CD1c-positive myeloid dendritic cell (primary cell): ENCODE measurements at regions not wholly inside any gene's neighbourhood (a gene's known extent, or its start where the extent isn't known, plus 50 kb on each side); places are given as distances from the start of the nearest gene placed in this dataset.

Experiments used
- DNase-seq: peaks from one replicate; pipeline ENCODE4 v3.0.0-alpha.2; 2016; ENCODE audit errors: extremely low spot score

GRCh38 chr13:26967119-26968038 is 204.2 kb downstream of the USP12 start:
- DNase-seq: no peak

- no peak for DNase-seq
Observed at GRCh38 chr13:26966701-26967080, 204.9 kb downstream of the USP12 start.

DNA sequence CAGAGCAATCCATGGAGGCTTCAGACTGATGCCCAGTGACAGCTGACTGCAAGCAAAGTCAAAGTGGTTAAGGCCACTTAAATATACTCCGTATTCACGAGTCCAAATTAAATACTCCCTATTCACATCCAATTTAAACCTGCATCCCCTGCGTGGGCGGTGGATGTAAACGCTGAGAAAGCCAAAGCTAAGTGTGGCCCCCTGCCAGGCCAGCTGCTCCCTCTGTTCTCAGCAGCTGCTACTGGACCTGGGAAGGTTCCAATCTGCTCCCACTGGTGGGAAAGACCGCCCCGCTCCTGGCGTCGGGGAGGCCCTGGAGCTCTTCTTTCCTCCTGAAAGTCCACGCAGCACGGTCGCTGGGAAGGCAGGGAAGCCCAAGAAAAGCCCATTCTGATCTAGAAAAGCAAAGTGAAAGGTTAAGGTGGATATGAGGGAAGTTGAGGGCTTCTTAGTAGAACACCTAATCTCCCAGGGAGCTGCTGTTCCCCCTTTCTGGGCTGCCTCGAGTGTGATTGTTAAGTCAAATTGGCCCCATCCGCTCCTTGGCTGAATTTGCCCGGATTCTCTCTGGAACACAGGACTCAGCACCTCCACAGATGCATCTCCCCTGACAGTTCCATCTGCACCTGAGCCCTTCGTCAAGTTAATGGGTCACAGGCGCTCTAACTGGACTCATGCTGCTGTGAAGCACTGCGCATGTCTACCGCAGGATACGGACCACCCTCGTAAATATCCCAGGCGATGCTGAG is 205.5 kb downstream of the USP12 start:
- DNase-seq: no peak

DNA sequence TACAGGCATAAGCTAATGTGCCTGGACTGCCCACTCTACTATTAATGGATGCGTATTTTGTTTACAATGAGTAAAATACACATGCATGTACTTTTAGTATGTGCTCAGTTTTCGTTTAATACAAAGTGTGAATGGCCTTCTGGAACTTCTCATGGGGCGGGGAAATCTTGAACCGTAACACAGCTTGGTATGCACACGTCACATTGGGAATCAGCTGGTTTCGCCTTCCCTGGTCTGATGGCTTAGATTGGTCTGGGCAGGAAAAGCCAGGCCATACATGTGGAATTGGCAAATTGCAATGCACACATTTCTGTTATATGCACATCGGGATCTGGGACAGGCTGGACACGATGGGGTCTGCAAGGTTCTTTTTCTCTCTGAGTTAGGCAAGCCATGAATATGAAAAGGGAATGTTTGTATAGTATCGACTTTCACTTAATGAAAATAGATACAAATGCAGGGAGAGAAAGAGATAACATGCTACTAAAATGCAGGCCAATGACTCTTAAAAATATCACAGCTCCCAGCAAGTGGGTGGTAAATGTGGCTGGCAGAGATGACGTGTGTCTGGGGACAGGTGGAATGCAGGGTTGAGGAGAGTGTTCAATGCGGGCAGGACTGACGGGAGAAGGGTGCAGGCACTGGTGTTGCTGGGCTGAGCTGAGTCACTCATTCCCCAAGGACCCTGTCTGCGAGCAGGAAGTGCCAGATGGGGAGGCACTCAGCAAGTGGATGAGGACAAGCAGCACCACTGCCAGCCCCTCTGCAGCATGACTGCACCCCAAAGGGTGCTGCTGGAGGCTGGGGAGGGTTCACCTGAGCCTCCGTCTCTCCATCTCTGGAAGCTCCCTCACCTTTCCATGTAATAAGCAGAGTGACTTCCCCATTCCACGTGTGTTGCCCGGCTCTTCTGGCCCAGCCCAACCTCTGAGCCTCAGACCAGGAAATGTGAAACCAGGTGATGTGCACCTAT is 204.0 kb upstream of the GPR12 start:
- DNase-seq: no peak

DNA sequence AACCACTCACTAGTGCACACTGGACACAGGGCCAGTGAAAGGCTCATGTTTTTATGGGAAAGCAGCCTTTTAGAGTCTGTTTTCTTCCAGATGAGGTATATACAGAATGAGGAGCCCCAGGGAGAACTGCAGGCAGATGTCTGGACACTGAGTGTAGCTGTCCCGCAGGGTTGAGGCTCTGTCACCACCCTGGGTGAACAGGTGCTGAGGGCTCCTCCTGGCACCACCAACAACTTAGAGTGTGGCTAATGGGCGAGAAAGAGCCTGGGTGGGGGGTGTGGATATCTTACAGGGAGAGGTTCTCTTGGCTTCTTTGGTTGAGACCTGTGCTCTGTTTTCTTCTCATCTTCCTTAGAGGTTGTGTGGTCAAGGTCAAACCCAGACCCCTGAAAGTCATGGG is 202.1 kb upstream of the GPR12 start:
- no peak for DNase-seq

DNA sequence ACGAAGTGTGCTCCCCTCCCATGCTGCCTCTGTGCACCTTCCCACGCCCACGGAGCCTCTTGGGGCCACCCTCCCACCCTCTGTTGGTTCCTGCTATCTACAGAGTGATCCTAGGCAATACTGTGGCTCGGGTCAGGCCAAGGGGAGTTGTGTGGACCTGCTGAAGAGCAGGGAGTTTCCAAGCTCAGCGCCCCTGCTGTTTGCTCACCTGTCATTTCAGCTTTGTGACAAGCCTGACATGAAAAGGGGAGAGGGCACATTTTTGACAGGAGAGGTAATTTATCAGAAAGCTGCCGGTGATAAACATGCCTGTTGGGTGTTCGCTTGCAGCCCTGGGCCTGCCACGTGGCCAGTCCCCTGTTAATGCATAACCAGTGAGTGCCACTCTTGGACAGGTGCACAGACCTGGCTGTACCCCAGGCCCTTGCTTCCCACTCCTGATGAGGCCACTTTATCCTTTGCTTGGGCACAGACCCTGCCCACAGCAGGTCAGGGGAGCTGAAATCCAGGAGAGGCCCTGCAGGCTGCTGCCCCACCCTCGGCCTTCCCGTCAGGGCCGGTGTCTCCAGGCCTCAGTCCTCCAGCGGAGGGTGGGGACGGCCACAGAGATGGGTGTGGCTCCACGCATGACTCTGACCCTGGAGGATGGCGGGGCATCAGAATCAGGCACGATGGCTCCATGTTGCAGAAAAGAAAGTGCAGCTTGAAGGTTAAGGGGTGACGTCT is 201.5 kb upstream of the GPR12 start:
- DNase-seq: no peak

- no peak for DNase-seq
Observed at GRCh38 chr13:26957182-26957581, 196.6 kb upstream of the GPR12 start.

- no peak for DNase-seq
Observed at GRCh38 chr13:26956522-26957142, 196.0 kb upstream of the GPR12 start.

- no peak for DNase-seq
Observed at GRCh38 chr13:26954976-26955375, 194.4 kb upstream of the GPR12 start.

- no peak for DNase-seq
Observed at GRCh38 chr13:26953291-26953690, 192.7 kb upstream of the GPR12 start.

DNA sequence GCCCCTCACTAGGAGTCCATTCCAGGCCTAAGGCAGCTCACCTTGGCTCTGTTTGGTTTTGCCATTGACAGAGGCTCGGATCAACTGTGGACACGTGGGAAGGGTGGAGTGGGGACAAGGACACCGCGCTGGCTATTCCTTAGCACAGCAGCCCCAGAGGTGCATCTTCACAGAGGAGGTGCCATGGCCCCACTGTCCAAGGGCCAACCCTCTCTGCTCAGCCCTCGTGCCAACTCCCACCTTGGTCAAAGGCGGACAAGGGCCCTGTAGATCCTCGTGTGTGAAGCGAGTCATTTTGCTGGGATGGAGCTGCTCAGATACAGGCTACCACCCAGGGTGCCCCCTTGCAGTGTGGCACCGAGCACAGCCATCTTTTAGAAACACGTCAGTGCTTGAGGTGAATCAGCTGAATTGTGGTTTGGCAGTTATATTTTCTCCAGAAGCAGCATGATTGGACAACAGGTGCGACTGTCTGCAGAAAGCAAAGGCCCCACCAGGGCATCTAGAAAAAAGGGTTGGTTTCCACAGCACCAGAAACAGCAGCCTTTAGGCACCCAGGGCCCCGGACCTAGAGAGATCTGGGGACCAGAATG is 192.1 kb upstream of the GPR12 start:
- DNase-seq: no peak

- no peak for DNase-seq
Observed at GRCh38 chr13:26951581-26952177, 191.1 kb upstream of the GPR12 start.

- no peak for DNase-seq
Observed at GRCh38 chr13:26950968-26951367, 190.4 kb upstream of the GPR12 start.

GRCh38 chr13:26950546-26950945 is 190.0 kb upstream of the GPR12 start:
- no peak for DNase-seq

DNA sequence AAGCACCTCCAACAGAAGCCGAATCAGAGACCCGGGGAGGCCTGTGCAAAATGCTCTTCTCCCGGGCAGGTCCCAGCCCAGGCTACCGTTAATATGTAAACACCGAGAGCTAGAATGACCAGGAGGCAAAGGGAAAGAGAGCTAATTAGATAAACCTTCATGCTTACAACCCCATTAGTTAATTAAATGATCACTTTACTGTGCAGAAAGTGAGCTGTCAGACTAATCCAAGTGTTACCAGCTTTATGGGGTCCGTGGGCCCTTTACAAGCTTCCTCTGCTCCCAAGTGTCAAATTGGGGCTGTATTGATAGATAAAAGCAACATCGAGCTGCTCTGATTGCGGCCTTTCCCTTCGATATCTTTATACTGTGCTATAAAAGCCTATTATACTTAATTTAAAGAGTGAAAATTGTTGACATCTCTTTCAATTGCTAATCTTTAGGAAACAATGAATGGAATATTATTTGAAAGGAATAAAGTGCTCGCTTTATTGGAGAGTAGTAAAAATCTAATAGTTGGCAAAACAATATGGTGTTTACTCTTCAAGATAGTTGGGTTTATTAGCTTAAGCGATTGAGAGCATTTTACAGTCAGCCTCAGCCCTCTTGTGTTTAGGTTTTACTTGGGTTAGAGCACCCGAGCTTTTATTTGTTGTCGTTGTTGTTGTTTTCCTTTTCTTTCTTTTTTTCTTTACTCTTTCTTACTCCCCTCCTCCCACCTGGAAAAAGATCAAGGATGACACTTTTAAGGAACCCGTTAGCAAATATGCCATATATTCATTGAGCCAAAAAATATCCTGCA is 189.3 kb upstream of the GPR12 start:
- DNase-seq: no peak

DNA sequence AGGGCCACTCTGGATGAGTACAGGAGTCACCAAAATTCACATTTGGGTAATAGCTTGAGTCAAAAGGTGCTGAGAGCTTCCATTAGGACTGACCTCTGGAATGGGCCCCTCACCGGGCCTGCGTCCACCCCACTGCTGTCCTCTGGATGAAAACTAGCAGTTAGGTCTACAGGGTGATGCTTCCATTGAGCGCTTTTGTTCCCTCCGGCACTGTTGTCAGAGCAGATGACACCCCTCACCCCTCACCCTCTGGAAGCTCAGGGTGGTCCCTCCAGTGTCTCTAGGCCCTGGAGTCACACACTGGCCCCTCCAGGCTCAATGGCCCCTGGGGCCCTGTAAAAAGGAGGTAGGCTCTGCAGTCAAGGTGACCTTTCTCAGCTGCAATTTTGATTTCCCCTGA is 187.8 kb upstream of the GPR12 start:
- no peak for DNase-seq

GRCh38 chr13:26946684-26947343 is 186.2 kb upstream of the GPR12 start:
- DNase-seq: peak; percentile 17

DNA sequence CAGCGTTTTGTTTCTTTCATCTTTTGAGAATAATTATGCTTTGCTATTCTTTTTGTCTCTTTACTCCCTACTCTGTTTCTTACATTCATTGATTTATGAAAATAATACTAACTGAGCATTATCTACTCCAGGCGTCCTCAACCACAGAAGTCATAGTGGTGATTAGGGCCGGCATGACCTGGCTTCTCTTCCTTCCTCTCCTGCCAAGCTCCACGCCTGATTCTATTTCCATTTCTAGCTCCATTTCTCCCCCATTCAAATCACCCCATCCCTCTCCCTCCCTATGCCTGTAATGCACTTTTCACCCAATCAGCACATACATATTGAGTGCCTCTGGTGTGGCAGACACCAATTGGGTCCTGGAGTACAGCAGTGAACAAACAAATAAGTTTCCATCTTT is 183.2 kb upstream of the GPR12 start:
- DNase-seq: no peak

GRCh38 chr13:26942184-26942583 is 181.6 kb upstream of the GPR12 start:
- no peak for DNase-seq
